Astrocyte of the cerebellum (primary cell): ENCODE measurements at regions not wholly inside any gene's neighbourhood (a gene's known extent, or its start where the extent isn't known, plus 50 kb on each side); places are given as distances from the start of the nearest gene placed in this dataset.

Source experiments
- DNase-seq: peaks from one replicate; pipeline ENCODE4 v3.0.0-alpha.2; 2011; ENCODE audit warnings: low read depth
- H3K4me3 ChIP-seq: 2 replicates; pipeline ENCODE4 v1.5.1; 2011; ENCODE audit warnings: mild to moderate bottlenecking, low read depth, low read length, moderate library complexity
- CTCF ChIP-seq: IDR thresholded peaks from 2 replicates; pipeline ENCODE4 v1.5.1; 2012; ENCODE audit warnings: low read length, low read depth, moderate library complexity, mild to moderate bottlenecking; ENCODE audit errors: missing control alignments
- in situ Hi-C: cut with HindIII; loops from 2 replicates; pipeline ENCODE4 v1.10.0; 2017; ENCODE audit warnings: low sequenced_read_pairs

- in situ Hi-C loops, result no loop called here
- no peak for DNase-seq
- no peak for TF ChIP-seq CTCF
- no peak overlapping the region for H3K4me3 ChIP-seq
These were observed 280.9 kb downstream of the CTTN start for GRCh38 chr11:70678931-70679900.

- no peak overlapping the region for H3K4me3 ChIP-seq
- in situ Hi-C loops, result no loop called here
- DNase-seq, result no peak
- TF ChIP-seq CTCF, result no peak
These were observed 282.5 kb downstream of the CTTN start for GRCh38 chr11:70680781-70681281.

GRCh38 chr11:70682056-70682455 is 283.7 kb downstream of the CTTN start:
- no peak for TF ChIP-seq CTCF
- H3K4me3 ChIP-seq, result no peak overlapping the region
- in situ Hi-C loops, result no loop called here
- no peak for DNase-seq

GRCh38 chr11:70682760-70683159 is 284.4 kb downstream of the CTTN start:
- no peak for DNase-seq
- no peak for TF ChIP-seq CTCF
- in situ Hi-C loops, result no loop called here
- H3K4me3 ChIP-seq, result no peak overlapping the region

- H3K4me3 ChIP-seq, result no peak overlapping the region
- DNase-seq, result no peak
- TF ChIP-seq CTCF, result no peak
- in situ Hi-C loops, result loop anchor here (5.0 kb wide), 1 partner anchor 40 kb away; no protein-coding TSS in a partner anchor
These were observed 289.4 kb downstream of the CTTN start for GRCh38 chr11:70687716-70688115.

GRCh38 chr11:70688142-70688541 is 289.8 kb downstream of the CTTN start:
- DNase-seq, result no peak
- no peak for TF ChIP-seq CTCF
- in situ Hi-C loops, result loop anchor here (5.0 kb wide), 1 partner anchor 41 kb away; no protein-coding TSS in a partner anchor
- no peak overlapping the region for H3K4me3 ChIP-seq
